Astrocyte (in vitro differentiated cells and primary cell): ENCODE measurements at regions not wholly inside any gene's neighbourhood (a gene's known extent, or its start where the extent isn't known, plus 50 kb on each side); places are given as distances from the start of the nearest gene placed in this dataset.

Experiments
- DNase-seq: peaks from one replicate; pipeline ENCODE4 v3.0.0-alpha.2; 2010; ENCODE audit warnings: low read depth
- FAIRE-seq: peaks from 2 replicates; lab custom pipeline; 2011; peaks lifted over from hg19 to GRCh38; lab: Jason Lieb, UNC
- H2AFZ ChIP-seq: 2 replicates; pipeline ENCODE4 v1.6.0; 2012; ENCODE audit warnings: low read depth, low read length, inconsistent platforms
- H3K27ac ChIP-seq: 2 replicates; pipeline ENCODE4 v1.5.1; 2011; ENCODE audit warnings: low read depth, low read length, inconsistent platforms
- H3K27me3 ChIP-seq: 2 replicates; pipeline ENCODE4 v1.6.0; 2011; ENCODE audit warnings: low read length, inconsistent platforms; ENCODE audit not compliant: insufficient read depth
- H3K36me3 ChIP-seq: 2 replicates; pipeline ENCODE4 v1.5.1; 2011; ENCODE audit warnings: low read length, inconsistent platforms; ENCODE audit not compliant: insufficient read depth
- H3K4me1 ChIP-seq: 2 replicates; pipeline ENCODE4 v1.5.1; 2011; ENCODE audit warnings: low read length, inconsistent platforms; ENCODE audit not compliant: insufficient read depth
- H3K4me2 ChIP-seq: 2 replicates; pipeline ENCODE4 v1.6.0; 2012; ENCODE audit warnings: low read length, inconsistent platforms
- H3K4me3 ChIP-seq: 2 replicates; pipeline ENCODE4 v1.5.1; 2011; ENCODE audit warnings: low read depth, mild to moderate bottlenecking, low read length, inconsistent platforms; ENCODE audit not compliant: insufficient read depth
- H3K79me2 ChIP-seq: 2 replicates; pipeline ENCODE4 v1.6.0; 2012; ENCODE audit warnings: mild to moderate bottlenecking, low read length, inconsistent platforms; ENCODE audit not compliant: insufficient read depth
- H3K9ac ChIP-seq: 2 replicates; pipeline ENCODE4 v1.6.0; 2012; ENCODE audit warnings: mild to moderate bottlenecking, low read length, inconsistent platforms
- H3K9me3 ChIP-seq: 2 replicates; pipeline ENCODE4 v1.5.1; 2012; ENCODE audit warnings: low read depth, mild to moderate bottlenecking, low read length, inconsistent platforms; ENCODE audit not compliant: insufficient read depth
- H4K20me1 ChIP-seq: 2 replicates; pipeline ENCODE4 v1.6.0; 2012; ENCODE audit warnings: low read length, inconsistent platforms; ENCODE audit not compliant: insufficient read depth
- H3K27ac Mint-ChIP-seq: one replicate; pipeline ENCODE4 v1.8.0; 2021; ENCODE audit warnings: mild to moderate bottlenecking, mixed read lengths; ENCODE audit not compliant: unreplicated experiment
- H3K27me3 Mint-ChIP-seq: one replicate; pipeline ENCODE4 v1.8.0; 2021; ENCODE audit warnings: low read depth, mixed read lengths; ENCODE audit not compliant: unreplicated experiment
- H3K36me3 Mint-ChIP-seq: one replicate; pipeline ENCODE4 v1.8.0; 2021; ENCODE audit warnings: low read depth, mixed read lengths; ENCODE audit not compliant: unreplicated experiment
- H3K4me1 Mint-ChIP-seq: one replicate; pipeline ENCODE4 v1.8.0; 2021; ENCODE audit warnings: low read depth, mixed read lengths; ENCODE audit not compliant: unreplicated experiment
- H3K4me3 Mint-ChIP-seq: one replicate; pipeline ENCODE4 v1.8.0; 2021; ENCODE audit warnings: mild to moderate bottlenecking, moderate library complexity, mixed read lengths; ENCODE audit not compliant: unreplicated experiment
- H3K9me3 Mint-ChIP-seq: one replicate; pipeline ENCODE4 v1.8.0; 2021; ENCODE audit warnings: mild to moderate bottlenecking, mixed read lengths; ENCODE audit not compliant: unreplicated experiment
- CTCF ChIP-seq: IDR thresholded peaks from 2 replicates; pipeline ENCODE4 v1.5.1; 2011; ENCODE audit warnings: low read depth, mild to moderate bottlenecking, inconsistent platforms, low read length, moderate library complexity; ENCODE audit not compliant: insufficient read depth
- EZH2 ChIP-seq: IDR thresholded peaks from 2 replicates; pipeline ENCODE4 v1.6.1; 2012; ENCODE audit warnings: mild to moderate bottlenecking, low read length, inconsistent platforms; ENCODE audit not compliant: insufficient read depth

GRCh38 chr18:77397617-77398016, 148.0 kb downstream of the GALR1 start:
- Histone ChIP-seq H3K4me1 (no peaks in the 10 kb centered on the region), H3K9me3 (peaks cover 8% of the 10 kb centered on the region), H2AFZ (no peak overlapping the region), H3K27ac (no peak overlapping the region), H3K27me3 (no peaks in the 10 kb centered on the region), H4K20me1 (no peaks in the 10 kb centered on the region), H3K36me3 (no peaks in the 10 kb centered on the region), H3K4me2 (no peak overlapping the region), H3K79me2 (no peaks in the 10 kb centered on the region), H3K4me3 (no peak overlapping the region), H3K9ac (no peak overlapping the region)
- no peak for FAIRE-seq
- no peaks in the 10 kb centered on the region for H3K9me3 Mint-ChIP-seq
- no peak overlapping the region for H3K4me3 Mint-ChIP-seq
- H3K27me3 Mint-ChIP-seq = no peaks in the 10 kb centered on the region
- H3K27ac Mint-ChIP-seq = no peak overlapping the region
- DNase-seq = no peak
- no peak for TF ChIP-seq CTCF
- TF ChIP-seq EZH2 = no peak
- H3K36me3 Mint-ChIP-seq = no peaks in the 10 kb centered on the region
- H3K4me1 Mint-ChIP-seq = no peaks in the 10 kb centered on the region

GRCh38 chr18:77400561-77400960, 150.9 kb downstream of the GALR1 start:
- no peak for DNase-seq
- TF ChIP-seq EZH2 = no peak
- no peak for TF ChIP-seq CTCF
- Mint-ChIP-seq H3K4me3 (no peak overlapping the region), H3K36me3 (no peaks in the 10 kb centered on the region), H3K4me1 (no peaks in the 10 kb centered on the region), H3K27ac (no peak overlapping the region), H3K9me3 (no peaks in the 10 kb centered on the region), H3K27me3 (no peaks in the 10 kb centered on the region)
- H3K27me3 ChIP-seq = no peaks in the 10 kb centered on the region
- no peak overlapping the region for H3K4me3 ChIP-seq
- H3K36me3 ChIP-seq = no peaks in the 10 kb centered on the region
- H3K27ac ChIP-seq = no peak overlapping the region
- H2AFZ ChIP-seq = no peak overlapping the region
- peaks cover 8% of the 10 kb centered on the region for H3K9me3 ChIP-seq
- no peaks in the 10 kb centered on the region for H3K79me2 ChIP-seq
- no peak overlapping the region for H3K4me2 ChIP-seq
- no peak overlapping the region for H3K9ac ChIP-seq
- FAIRE-seq = no peak
- no peaks in the 10 kb centered on the region for H4K20me1 ChIP-seq
- H3K4me1 ChIP-seq = no peaks in the 10 kb centered on the region

DNA sequence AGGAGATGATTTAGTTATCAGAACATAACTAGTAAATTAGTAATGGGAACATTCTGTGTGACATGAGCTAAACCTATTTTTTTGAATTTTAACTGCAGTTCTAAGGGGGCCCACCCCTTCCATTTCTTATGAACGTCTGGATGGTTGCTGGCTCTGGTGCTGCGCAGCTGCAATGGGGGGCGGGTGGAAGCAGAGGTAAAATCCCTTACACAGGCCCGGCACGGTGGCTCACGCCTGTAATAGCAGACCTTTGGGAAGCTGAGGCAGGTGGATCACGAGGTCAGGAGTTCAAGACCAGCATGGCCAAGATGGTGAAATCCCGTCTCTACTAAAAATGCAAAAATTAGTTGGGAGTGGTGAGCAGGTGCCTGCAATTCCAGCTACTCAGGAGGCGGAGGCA, 151.5 kb downstream of the GALR1 start:
- H3K4me3 Mint-ChIP-seq = no peak overlapping the region
- Histone ChIP-seq H3K4me1 (no peaks in the 10 kb centered on the region), H3K4me2 (no peak overlapping the region), H3K27ac (no peak overlapping the region), H3K9ac (no peak overlapping the region), H3K27me3 (no peaks in the 10 kb centered on the region), H3K9me3 (peaks cover 8% of the 10 kb centered on the region), H3K4me3 (no peak overlapping the region), H3K79me2 (no peaks in the 10 kb centered on the region), H4K20me1 (no peaks in the 10 kb centered on the region), H2AFZ (no peak overlapping the region), H3K36me3 (no peaks in the 10 kb centered on the region)
- no peaks in the 10 kb centered on the region for H3K36me3 Mint-ChIP-seq
- H3K27me3 Mint-ChIP-seq = peaks cover 2% of the 10 kb centered on the region
- no peaks in the 10 kb centered on the region for H3K9me3 Mint-ChIP-seq
- DNase-seq = no peak
- TF ChIP-seq EZH2 (no peak), CTCF (no peak)
- no peak overlapping the region for H3K27ac Mint-ChIP-seq
- H3K4me1 Mint-ChIP-seq = no peaks in the 10 kb centered on the region
- no peak for FAIRE-seq
